Neural cell (in vitro differentiated cells): ENCODE measurements at regions not wholly inside any gene's neighbourhood (a gene's known extent, or its start where the extent isn't known, plus 50 kb on each side); places are given as distances from the start of the nearest gene placed in this dataset.

ENCODE experiments used
- CTCF ChIP-seq: fragments of 450-650 bp; IDR thresholded peaks from 2 replicates; pipeline ENCODE4 v1.5.1; 2014; ENCODE audit warnings: antibody characterized with exemption, mild to moderate bottlenecking, moderate library complexity; ENCODE audit not compliant: poor library complexity, severe bottlenecking
- EP300 ChIP-seq: fragments of 450-650 bp; conservative IDR thresholded peaks from 2 replicates; pipeline ENCODE4 v1.6.1; 2014; ENCODE audit warnings: antibody characterized with exemption, mild to moderate bottlenecking, moderate library complexity; ENCODE audit not compliant: poor library complexity, severe bottlenecking
- EZH2 ChIP-seq: fragments of 200-600, 300-800 bp; shearing (Covaris generic), sonication (generic); IDR thresholded peaks from 2 replicates; pipeline ENCODE4 v1.6.1; 2014; ENCODE audit warnings: antibody characterized with exemption, low read length, borderline replicate concordance, mild to moderate bottlenecking; ENCODE audit not compliant: insufficient read depth, poor library complexity, severe bottlenecking
- MXI1 ChIP-seq: fragments of 450-650 bp; conservative IDR thresholded peaks from 2 replicates; pipeline ENCODE4 v1.6.1; 2014; ENCODE audit warnings: antibody characterized with exemption, mild to moderate bottlenecking; ENCODE audit not compliant: poor library complexity, severe bottlenecking
- POLR2AphosphoS5 ChIP-seq: IDR thresholded peaks from 2 replicates; pipeline ENCODE4 v1.6.1; 2012
- RAD21 ChIP-seq: fragments of 450-650 bp; conservative IDR thresholded peaks from 2 replicates; pipeline ENCODE4 v1.6.1; 2014; ENCODE audit warnings: antibody characterized with exemption, mild to moderate bottlenecking, moderate library complexity
- SMC3 ChIP-seq: fragments of 450-650 bp; conservative IDR thresholded peaks from 2 replicates; pipeline ENCODE4 v1.6.1; 2014; ENCODE audit warnings: antibody characterized with exemption, mild to moderate bottlenecking, moderate library complexity; ENCODE audit not compliant: poor library complexity
- TAF1 ChIP-seq: IDR thresholded peaks from 2 replicates; pipeline ENCODE4 v1.6.1; 2012; ENCODE audit warnings: low read depth
- TF ChIP-seq, protein P1 (sequence below): IDR thresholded peaks from 2 replicates; pipeline ENCODE4 v1.6.1; 2012; ENCODE audit warnings: borderline replicate concordance

- no peak for TF ChIP-seq CTCF
- no peak for TF ChIP-seq POLR2AphosphoS5
- no peak for TF ChIP-seq MXI1
- no peak for TF ChIP-seq EZH2
- no peak for TF ChIP-seq EP300
- no peak for TF ChIP-seq RAD21
- TF ChIP-seq, protein P1, sequence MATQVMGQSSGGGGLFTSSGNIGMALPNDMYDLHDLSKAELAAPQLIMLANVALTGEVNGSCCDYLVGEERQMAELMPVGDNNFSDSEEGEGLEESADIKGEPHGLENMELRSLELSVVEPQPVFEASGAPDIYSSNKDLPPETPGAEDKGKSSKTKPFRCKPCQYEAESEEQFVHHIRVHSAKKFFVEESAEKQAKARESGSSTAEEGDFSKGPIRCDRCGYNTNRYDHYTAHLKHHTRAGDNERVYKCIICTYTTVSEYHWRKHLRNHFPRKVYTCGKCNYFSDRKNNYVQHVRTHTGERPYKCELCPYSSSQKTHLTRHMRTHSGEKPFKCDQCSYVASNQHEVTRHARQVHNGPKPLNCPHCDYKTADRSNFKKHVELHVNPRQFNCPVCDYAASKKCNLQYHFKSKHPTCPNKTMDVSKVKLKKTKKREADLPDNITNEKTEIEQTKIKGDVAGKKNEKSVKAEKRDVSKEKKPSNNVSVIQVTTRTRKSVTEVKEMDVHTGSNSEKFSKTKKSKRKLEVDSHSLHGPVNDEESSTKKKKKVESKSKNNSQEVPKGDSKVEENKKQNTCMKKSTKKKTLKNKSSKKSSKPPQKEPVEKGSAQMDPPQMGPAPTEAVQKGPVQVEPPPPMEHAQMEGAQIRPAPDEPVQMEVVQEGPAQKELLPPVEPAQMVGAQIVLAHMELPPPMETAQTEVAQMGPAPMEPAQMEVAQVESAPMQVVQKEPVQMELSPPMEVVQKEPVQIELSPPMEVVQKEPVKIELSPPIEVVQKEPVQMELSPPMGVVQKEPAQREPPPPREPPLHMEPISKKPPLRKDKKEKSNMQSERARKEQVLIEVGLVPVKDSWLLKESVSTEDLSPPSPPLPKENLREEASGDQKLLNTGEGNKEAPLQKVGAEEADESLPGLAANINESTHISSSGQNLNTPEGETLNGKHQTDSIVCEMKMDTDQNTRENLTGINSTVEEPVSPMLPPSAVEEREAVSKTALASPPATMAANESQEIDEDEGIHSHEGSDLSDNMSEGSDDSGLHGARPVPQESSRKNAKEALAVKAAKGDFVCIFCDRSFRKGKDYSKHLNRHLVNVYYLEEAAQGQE: no peak
- TF ChIP-seq TAF1: no peak
- TF ChIP-seq SMC3: no peak
These were observed 88.0 kb upstream of the FRY start for GRCh38 chr13:31943591-31943990.
